ENCODE measurements at regions not wholly inside any gene's neighbourhood (a gene's known extent, or its start where the extent isn't known, plus 50 kb on each side); places are given as distances from the start of the nearest gene placed in this dataset.

DNA sequence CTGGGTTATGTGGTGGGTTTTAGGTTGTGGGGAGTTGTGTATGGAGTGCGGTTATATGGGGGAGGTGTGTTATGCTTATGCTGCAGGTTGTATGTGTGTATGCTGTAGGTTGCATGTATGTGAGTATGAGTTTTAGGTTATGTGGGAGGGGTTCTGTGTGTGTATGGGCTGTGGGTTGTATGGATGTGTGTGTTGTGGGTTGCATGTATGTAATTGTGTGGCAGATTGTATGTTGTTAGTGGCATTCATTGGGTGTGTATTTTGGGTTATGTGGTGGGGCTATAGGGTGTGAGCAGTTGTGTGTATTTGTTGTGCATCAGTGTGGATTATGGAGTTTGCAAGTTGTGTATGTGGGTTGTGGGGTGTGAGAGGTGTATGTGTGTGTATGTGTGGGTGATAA lies 277.4 kb downstream of the NPIPA8 start:
- H3K27me3 Mint-ChIP-seq = peaks cover 2% of the 10 kb centered on the region

GRCh38 chr16:18055411-18055916 lies 281.1 kb downstream of the NPIPA8 start:
- no peak overlapping the region for H3K4me3 Mint-ChIP-seq
- H3K27me3 Mint-ChIP-seq = peaks cover 6% of the 10 kb centered on the region
- H3K4me1 Mint-ChIP-seq (ENCODE audit: unreplicated experiment) = no peaks in the 10 kb centered on the region
- H3K36me3 Mint-ChIP-seq = no peaks in the 10 kb centered on the region
- TF ChIP-seq, protein P1, sequence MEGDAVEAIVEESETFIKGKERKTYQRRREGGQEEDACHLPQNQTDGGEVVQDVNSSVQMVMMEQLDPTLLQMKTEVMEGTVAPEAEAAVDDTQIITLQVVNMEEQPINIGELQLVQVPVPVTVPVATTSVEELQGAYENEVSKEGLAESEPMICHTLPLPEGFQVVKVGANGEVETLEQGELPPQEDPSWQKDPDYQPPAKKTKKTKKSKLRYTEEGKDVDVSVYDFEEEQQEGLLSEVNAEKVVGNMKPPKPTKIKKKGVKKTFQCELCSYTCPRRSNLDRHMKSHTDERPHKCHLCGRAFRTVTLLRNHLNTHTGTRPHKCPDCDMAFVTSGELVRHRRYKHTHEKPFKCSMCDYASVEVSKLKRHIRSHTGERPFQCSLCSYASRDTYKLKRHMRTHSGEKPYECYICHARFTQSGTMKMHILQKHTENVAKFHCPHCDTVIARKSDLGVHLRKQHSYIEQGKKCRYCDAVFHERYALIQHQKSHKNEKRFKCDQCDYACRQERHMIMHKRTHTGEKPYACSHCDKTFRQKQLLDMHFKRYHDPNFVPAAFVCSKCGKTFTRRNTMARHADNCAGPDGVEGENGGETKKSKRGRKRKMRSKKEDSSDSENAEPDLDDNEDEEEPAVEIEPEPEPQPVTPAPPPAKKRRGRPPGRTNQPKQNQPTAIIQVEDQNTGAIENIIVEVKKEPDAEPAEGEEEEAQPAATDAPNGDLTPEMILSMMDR (conservative IDR thresholded peaks at IDR 0.05) = no peak
- H3K9me3 Mint-ChIP-seq = no peaks in the 10 kb centered on the region
- no peak for DNase-seq (ENCODE audit: extremely low spot score, unreplicated experiment)
- H3K27ac Mint-ChIP-seq = no peak overlapping the region

More for the DNA sequence above, 277.4 kb downstream of the NPIPA8 start:
- TF ChIP-seq, protein P1 (conservative IDR thresholded peaks at IDR 0.05) = no peak
- no peak overlapping the region for H3K4me3 Mint-ChIP-seq
- H3K36me3 Mint-ChIP-seq = no peaks in the 10 kb centered on the region
- no peaks in the 10 kb centered on the region for H3K4me1 Mint-ChIP-seq (ENCODE audit: unreplicated experiment)
- DNase-seq (ENCODE audit: extremely low spot score, unreplicated experiment) = no peak
- no peak overlapping the region for H3K27ac Mint-ChIP-seq
- no peaks in the 10 kb centered on the region for H3K9me3 Mint-ChIP-seq

GRCh38 chr16:18050777-18051176 lies 285.8 kb downstream of the NPIPA8 start:
- Mint-ChIP-seq H3K4me1 (ENCODE audit: unreplicated experiment) (peaks cover 4% of the 10 kb centered on the region), H3K27ac (no peak overlapping the region), H3K4me3 (no peak overlapping the region), H3K36me3 (no peaks in the 10 kb centered on the region), H3K9me3 (no peaks in the 10 kb centered on the region), H3K27me3 (peaks cover 3% of the 10 kb centered on the region)
- TF ChIP-seq, protein P1 (conservative IDR thresholded peaks at IDR 0.05) = no peak
- no peak for DNase-seq (ENCODE audit: extremely low spot score, unreplicated experiment)

GRCh38 chr16:18050234-18050633 lies 286.3 kb downstream of the NPIPA8 start:
- no peak for DNase-seq (ENCODE audit: extremely low spot score, unreplicated experiment)
- H3K27me3 Mint-ChIP-seq = peaks cover 3% of the 10 kb centered on the region
- H3K27ac Mint-ChIP-seq = no peak overlapping the region
- no peaks in the 10 kb centered on the region for H3K9me3 Mint-ChIP-seq
- H3K36me3 Mint-ChIP-seq = no peaks in the 10 kb centered on the region
- H3K4me3 Mint-ChIP-seq = no peak overlapping the region
- TF ChIP-seq, protein P1 (conservative IDR thresholded peaks at IDR 0.05) = no peak
- H3K4me1 Mint-ChIP-seq (ENCODE audit: unreplicated experiment) = peaks cover 4% of the 10 kb centered on the region

DNA sequence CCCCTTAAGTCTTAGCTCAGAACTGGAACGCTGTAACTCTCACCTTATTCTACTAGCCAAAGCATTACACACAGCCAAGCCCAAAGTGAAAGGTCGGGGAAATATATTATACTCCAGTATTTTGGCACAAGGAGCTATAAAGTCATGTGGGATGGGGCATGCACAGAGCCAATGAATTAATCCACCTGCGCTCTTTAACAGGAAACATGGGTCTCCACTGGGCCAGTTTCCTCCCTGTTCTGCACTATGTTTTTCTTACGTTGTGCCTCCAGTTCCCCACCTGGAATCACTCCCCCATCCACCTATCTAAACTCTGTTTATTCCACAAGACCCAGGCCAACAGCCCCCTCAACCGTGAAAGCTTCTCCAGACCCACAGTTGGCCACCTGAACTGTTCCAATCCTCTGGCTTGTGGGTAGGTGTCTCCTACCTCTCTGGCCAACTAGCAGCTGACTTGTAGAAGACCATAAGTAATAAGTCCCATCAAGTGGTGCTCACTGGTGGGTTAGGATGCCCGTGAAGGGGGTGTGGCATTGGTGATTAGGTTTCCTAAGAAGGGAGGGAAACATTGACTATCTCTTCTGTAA lies 286.9 kb downstream of the NPIPA8 start:
- DNase-seq (ENCODE audit: extremely low spot score, unreplicated experiment) = no peak
- no peak overlapping the region for H3K27ac Mint-ChIP-seq
- peaks cover 6% of the 10 kb centered on the region for H3K27me3 Mint-ChIP-seq
- H3K4me1 Mint-ChIP-seq (ENCODE audit: unreplicated experiment) = peaks cover 4% of the 10 kb centered on the region
- H3K4me3 Mint-ChIP-seq = no peak overlapping the region
- H3K9me3 Mint-ChIP-seq = no peaks in the 10 kb centered on the region
- TF ChIP-seq, protein P1 (conservative IDR thresholded peaks at IDR 0.05) = no peak
- no peaks in the 10 kb centered on the region for H3K36me3 Mint-ChIP-seq

Data from type B pancreatic cell (in vitro differentiated cells).